ENCODE measurements at regions not wholly inside any gene's neighbourhood (a gene's known extent, or its start where the extent isn't known, plus 50 kb on each side); places are given as distances from the start of the nearest gene placed in this dataset.

DNA sequence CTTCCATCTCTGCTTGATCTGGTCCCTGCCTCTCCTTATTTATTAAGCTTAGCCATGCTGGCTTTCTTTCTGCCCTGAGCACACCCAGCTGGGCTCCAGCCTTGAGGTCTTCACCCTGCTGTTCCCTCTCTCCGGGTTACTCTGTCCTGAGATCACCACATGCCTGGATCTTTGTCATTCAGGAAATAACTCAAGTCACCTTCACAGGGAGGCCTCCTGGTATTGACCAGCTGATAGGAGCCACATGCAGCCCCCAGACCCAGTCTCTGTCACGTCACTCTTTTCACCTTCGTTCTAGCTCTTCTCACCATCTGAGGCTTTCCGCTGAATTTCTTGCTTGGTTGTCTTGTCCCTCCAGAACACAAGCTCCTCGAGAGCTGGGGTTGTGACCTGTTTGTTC lies 114.4 kb downstream of the TSN start:
- no peak for DNase-seq (ENCODE audit: low spot score)
- TF ChIP-seq, protein P1, sequence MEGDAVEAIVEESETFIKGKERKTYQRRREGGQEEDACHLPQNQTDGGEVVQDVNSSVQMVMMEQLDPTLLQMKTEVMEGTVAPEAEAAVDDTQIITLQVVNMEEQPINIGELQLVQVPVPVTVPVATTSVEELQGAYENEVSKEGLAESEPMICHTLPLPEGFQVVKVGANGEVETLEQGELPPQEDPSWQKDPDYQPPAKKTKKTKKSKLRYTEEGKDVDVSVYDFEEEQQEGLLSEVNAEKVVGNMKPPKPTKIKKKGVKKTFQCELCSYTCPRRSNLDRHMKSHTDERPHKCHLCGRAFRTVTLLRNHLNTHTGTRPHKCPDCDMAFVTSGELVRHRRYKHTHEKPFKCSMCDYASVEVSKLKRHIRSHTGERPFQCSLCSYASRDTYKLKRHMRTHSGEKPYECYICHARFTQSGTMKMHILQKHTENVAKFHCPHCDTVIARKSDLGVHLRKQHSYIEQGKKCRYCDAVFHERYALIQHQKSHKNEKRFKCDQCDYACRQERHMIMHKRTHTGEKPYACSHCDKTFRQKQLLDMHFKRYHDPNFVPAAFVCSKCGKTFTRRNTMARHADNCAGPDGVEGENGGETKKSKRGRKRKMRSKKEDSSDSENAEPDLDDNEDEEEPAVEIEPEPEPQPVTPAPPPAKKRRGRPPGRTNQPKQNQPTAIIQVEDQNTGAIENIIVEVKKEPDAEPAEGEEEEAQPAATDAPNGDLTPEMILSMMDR (IDR thresholded peaks at IDR 0.05): no peak
- no peak for ATAC-seq (ENCODE audit: low FRiP score)

DNA sequence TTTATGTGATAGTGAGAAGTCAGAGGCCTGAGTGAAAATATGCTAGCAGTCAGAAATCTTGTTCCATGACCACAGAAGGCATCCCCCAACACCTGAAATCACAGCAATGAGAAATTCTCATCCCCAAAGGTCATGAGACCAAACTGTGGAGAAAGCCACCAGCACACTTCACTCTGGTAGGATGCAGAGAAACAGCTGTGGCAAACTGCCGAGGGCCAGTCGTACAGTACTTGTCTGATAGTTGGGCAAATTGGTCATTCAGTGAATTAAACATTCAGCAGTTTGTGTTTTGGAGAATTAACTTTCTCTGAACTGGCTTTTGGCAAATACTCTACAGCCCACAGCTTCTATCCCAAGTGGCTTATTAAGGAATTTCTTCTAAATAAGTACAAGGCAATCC lies 117.2 kb downstream of the TSN start:
- no peak for ATAC-seq (ENCODE audit: low FRiP score)
- DNase-seq (ENCODE audit: low spot score): no peak
- TF ChIP-seq, protein P1 (IDR thresholded peaks at IDR 0.05): no peak

DNA sequence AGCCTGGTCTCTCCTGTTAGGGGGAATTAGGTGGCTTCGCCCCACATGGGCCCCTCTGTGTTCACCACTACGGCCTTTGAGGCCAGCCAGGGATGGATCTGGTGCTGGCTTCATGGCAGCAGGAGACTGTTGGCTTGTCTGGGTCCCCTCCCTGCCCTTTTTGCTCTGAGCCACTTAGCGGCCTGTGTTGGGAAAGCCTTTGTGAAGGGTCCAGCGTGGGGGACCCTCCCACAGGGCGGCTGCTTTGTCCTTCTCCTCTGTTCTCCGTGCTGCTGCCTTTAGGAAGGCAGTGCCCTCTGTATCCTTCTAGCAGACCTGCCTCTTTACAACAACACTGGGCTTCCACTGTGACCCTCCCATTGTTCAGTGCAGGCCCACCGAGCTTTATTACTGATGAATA lies 118.4 kb downstream of the TSN start:
- ATAC-seq (ENCODE audit: low FRiP score) (no peak), DNase-seq (ENCODE audit: low spot score) (no peak)
- TF ChIP-seq, protein P1 (IDR thresholded peaks at IDR 0.05): no peak

DNA sequence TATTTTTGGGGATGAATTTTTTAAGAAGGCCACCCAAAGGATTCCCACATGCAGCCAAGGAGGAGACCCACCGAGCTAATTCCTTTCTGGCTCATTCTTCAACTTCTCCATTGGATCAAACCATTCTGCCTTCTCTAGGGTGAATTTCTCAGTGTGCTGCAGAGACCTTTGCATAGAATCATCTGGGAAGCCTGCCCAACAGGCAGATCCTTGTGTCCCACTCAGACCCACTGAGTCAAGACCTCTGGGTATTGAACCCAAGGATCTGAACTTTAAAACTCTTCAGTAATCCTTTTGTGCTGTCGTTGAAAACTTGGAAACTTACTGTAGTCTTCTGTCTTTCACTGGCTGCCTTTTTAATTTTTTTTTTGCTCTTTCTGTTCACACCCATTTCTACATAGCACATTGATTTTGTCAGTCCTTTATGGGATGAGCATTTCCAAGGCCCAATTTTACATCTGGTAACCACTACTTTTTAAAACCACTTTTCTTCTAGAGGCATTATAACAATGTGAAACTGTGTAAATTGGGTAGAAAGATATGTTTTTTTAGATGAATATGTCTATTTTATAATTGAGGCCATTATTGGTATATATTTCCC lies 120.2 kb downstream of the TSN start:
- TF ChIP-seq, protein P1 (IDR thresholded peaks at IDR 0.05): no peak
- ATAC-seq (ENCODE audit: low FRiP score) (no peak), DNase-seq (ENCODE audit: low spot score) (no peak)

DNA sequence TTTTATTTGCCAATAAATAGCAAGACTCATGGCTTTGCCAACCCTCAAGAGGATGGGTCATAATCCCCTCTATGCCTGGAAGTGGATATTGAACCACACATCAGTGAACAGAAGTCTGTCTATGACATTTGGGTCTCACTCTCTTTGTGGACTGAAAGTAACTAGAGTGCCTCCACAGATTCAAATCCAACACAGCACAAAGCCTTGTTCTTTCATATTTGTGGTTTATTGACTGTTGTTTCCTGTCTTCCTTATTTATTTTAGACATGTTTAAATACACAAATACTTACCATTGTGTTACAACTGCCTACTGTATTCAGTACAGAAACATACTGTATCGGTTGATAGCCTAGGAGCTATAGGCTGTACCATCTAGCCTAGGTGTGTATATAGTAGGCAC lies 121.9 kb downstream of the TSN start:
- TF ChIP-seq, protein P1 (IDR thresholded peaks at IDR 0.05): no peak
- ATAC-seq (ENCODE audit: low FRiP score): no peak

DNA sequence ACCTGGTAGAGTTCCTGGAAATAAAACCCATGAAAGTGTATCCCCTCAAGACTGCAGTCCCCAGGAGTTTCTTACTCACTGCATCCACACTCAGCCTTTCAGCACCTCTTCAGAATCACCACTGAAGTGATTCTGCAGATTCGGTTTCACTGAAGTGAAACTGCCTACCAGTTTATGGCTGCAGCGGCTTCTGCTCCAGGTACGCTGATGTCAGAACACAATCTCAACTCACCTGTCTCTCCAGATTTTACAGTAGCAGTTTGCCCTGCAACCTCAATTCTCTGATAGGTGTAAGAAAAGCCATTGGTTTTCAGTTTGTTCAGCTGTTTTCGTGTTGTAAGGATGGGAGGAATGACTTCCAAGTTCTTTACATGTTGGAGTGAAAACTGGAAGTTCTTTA lies 124.8 kb downstream of the TSN start:
- no peak for DNase-seq (ENCODE audit: low spot score)
- ATAC-seq (ENCODE audit: low FRiP score): no peak
- TF ChIP-seq, protein P1 (IDR thresholded peaks at IDR 0.05): no peak

More for the DNA sequence above, 121.9 kb downstream of the TSN start:
- DNase-seq (ENCODE audit: low spot score): no peak

DNA sequence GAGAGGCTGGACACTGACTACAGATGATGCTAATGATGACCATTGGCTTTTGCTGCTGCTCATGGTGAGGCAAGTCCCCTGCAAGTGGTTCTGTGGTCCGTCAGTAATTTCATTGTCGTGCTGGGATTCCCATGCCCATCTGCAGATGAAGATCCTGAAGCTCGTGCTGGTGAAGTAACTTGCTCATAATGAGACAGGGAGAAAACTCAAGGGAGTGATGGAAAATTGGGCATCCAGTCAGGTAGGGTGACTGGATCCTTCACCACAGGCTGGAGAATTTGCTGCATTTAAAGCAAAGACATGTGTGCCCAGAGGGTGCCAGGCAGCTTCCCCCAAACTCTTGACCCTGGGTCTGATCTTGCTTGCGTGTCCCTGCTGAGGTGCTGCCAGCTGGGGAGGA lies 125.6 kb downstream of the TSN start:
- ATAC-seq (ENCODE audit: low FRiP score) (no peak), DNase-seq (ENCODE audit: low spot score) (no peak)
- TF ChIP-seq, protein P1 (IDR thresholded peaks at IDR 0.05): no peak

All from omental fat pad (tissue), 3 donors.